ENCODE measurements at regions not wholly inside any gene's neighbourhood (a gene's known extent, or its start where the extent isn't known, plus 50 kb on each side); places are given as distances from the start of the nearest gene placed in this dataset.

DNA sequence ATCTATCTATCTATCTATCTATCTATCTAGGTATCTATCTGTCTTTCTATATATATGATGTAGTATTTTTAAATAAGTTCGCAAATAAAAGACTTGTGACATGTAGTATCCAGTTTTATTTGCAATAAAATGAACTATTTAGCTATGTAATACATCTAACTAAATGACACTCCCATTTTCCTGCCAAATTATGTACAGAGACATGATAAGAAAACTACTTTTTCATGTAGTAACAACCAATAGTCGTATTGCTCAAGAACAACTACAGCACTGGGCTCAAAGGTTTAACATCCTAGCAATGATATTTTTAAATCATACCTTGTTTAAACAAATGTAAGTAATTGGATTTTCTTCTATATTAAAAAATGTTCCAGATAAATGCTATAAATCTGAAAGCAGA is 55.5 kb upstream of the FLRT2 start:
- Histone ChIP-seq H3K27ac (ENCODE audit: low read depth in 1 of 2, low read length in 1 of 2) (no peak overlapping the region), H3K27me3 (ENCODE audit: control insufficient read depth in 3 of 3, insufficient read depth in 3 of 3, low read length in 2 of 3) (no peaks in the 10 kb centered on the region), H3K4me1 (ENCODE audit: control insufficient read depth in 5 of 5, insufficient read depth in 5 of 5, low read length in 5 of 5) (peaks cover 0 to 4% (median 0%) of the 10 kb centered on the region in 5 donors), H3K4me3 (no peak overlapping the region), H3K9ac (ENCODE audit: insufficient read depth in 1 of 2, low read length in 2 of 2) (no peak overlapping the region), H3K9me3 (ENCODE audit: control insufficient read depth in 4 of 4, insufficient read depth in 3 of 4, low read length in 3 of 4) (no peaks in the 10 kb centered on the region), H3K36me3 (ENCODE audit: control insufficient read depth in 4 of 4, insufficient read depth in 4 of 4, low read length in 4 of 4) (no peaks in the 10 kb centered on the region)
- TF ChIP-seq, protein P1, sequence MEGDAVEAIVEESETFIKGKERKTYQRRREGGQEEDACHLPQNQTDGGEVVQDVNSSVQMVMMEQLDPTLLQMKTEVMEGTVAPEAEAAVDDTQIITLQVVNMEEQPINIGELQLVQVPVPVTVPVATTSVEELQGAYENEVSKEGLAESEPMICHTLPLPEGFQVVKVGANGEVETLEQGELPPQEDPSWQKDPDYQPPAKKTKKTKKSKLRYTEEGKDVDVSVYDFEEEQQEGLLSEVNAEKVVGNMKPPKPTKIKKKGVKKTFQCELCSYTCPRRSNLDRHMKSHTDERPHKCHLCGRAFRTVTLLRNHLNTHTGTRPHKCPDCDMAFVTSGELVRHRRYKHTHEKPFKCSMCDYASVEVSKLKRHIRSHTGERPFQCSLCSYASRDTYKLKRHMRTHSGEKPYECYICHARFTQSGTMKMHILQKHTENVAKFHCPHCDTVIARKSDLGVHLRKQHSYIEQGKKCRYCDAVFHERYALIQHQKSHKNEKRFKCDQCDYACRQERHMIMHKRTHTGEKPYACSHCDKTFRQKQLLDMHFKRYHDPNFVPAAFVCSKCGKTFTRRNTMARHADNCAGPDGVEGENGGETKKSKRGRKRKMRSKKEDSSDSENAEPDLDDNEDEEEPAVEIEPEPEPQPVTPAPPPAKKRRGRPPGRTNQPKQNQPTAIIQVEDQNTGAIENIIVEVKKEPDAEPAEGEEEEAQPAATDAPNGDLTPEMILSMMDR (IDR thresholded peaks at IDR 0.05; ENCODE audit: control extremely low read depth, extremely low read depth) = no peak
- DNase-seq (no peak), ATAC-seq (ENCODE audit: insufficient read depth, low FRiP score) (no peak)
- 91% methylated on average over 2 of the region's 2 CpGs for WGBS, 2 donors

DNA sequence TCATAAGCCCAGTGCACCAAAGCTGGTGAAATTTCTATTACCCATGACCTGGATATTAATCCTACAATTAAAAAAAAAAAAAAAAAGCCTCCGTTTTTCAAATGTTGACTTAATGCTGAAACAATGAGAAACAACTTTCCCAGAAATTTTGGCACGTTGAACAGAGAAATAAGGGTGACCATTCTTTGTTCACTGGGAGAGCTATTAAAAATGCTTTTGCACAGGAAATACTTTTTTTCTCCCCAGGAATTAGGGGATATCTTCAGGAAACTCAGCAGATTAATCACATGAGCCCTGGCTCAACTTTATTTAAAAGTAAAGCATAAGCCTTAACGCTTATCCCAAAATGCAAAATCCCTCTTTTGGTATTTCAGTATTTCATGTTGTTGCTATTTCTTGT is 54.8 kb upstream of the FLRT2 start:
- 39 to 63% methylated on average over 3 of the region's 3 CpGs for WGBS, 2 donors
- H3K27ac ChIP-seq (ENCODE audit: low read depth in 1 of 2, low read length in 1 of 2) = no peak overlapping the region

DNA sequence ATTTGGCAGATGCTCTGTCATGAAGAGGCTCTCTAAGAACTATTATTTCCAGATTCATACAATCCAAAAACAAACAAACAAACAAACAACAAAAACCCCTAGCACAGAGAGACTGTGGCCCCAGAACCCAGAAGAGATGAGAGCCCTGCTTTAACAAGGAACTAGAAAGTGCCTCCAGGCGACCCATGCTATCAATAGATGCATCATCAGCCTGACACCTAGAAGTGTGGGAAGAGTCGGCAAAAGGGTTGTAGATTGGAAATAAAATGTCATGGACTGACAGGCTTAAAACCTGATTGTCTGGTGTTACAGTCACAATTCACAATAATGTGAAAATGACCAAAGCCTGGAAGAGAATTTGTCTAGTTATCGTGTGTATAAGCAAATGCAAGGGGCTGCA is 50.6 kb upstream of the FLRT2 start:
- no peaks in the 10 kb centered on the region for H3K4me1 ChIP-seq (ENCODE audit: control insufficient read depth in 5 of 5, insufficient read depth in 5 of 5, low read length in 5 of 5)
- ATAC-seq (ENCODE audit: insufficient read depth, low FRiP score) (no peak), DNase-seq (no peak)
- no peaks in the 10 kb centered on the region for H3K36me3 ChIP-seq (ENCODE audit: control insufficient read depth in 4 of 4, insufficient read depth in 4 of 4, low read length in 4 of 4)
- no peak overlapping the region for H3K27ac ChIP-seq (ENCODE audit: low read depth in 1 of 2, low read length in 1 of 2)
- TF ChIP-seq, protein P1 (IDR thresholded peaks at IDR 0.05; ENCODE audit: control extremely low read depth, extremely low read depth) = no peak
- H3K9me3 ChIP-seq (ENCODE audit: control insufficient read depth in 4 of 4, insufficient read depth in 3 of 4, low read length in 3 of 4) = no peaks in the 10 kb centered on the region
- H3K27me3 ChIP-seq (ENCODE audit: control insufficient read depth in 3 of 3, insufficient read depth in 3 of 3, low read length in 2 of 3) = no peaks in the 10 kb centered on the region
- WGBS, 2 donors = 86 to 94% methylated on average over 3 of the region's 3 CpGs
- no peak overlapping the region for H3K9ac ChIP-seq (ENCODE audit: insufficient read depth in 1 of 2, low read length in 2 of 2)
- H3K4me3 ChIP-seq = no peak overlapping the region

More for the DNA sequence above, 54.8 kb upstream of the FLRT2 start:
- Histone ChIP-seq H3K36me3 (ENCODE audit: control insufficient read depth in 4 of 4, insufficient read depth in 4 of 4, low read length in 4 of 4) (no peaks in the 10 kb centered on the region), H3K9me3 (ENCODE audit: control insufficient read depth in 4 of 4, insufficient read depth in 3 of 4, low read length in 3 of 4) (no peaks in the 10 kb centered on the region), H3K4me1 (ENCODE audit: control insufficient read depth in 5 of 5, insufficient read depth in 5 of 5, low read length in 5 of 5) (peaks cover 0 to 4% (median 0%) of the 10 kb centered on the region in 5 donors), H3K9ac (ENCODE audit: insufficient read depth in 1 of 2, low read length in 2 of 2) (no peak overlapping the region), H3K27me3 (ENCODE audit: control insufficient read depth in 3 of 3, insufficient read depth in 3 of 3, low read length in 2 of 3) (no peaks in the 10 kb centered on the region), H3K4me3 (no peak overlapping the region)
- DNase-seq = no peak
- no peak for ATAC-seq (ENCODE audit: insufficient read depth, low FRiP score)
- TF ChIP-seq, protein P1 (IDR thresholded peaks at IDR 0.05; ENCODE audit: control extremely low read depth, extremely low read depth) = no peak

DNA sequence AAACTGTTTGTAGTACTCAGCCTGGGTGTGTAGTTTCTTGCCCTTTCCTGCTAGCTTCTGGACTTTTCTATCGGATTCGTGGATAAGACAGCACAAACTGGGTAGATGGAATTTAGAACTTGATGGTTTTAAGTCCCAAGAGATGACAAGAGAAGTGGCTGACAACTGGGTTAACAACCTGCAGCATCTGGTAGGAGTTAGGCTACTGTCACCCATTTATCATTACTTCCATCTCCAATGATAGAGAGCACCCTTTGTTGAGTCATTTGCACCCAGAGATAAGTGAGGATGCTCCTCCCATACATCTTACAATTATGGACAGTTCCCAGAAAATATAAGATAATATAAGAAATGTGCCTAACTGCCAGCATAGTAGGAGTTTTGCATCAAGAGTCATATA is 50.2 kb upstream of the FLRT2 start:
- WGBS, 2 donors = 88 to 89% methylated on average over 2 of the region's 2 CpGs
- no peak for DNase-seq
- Histone ChIP-seq H3K36me3 (ENCODE audit: control insufficient read depth in 4 of 4, insufficient read depth in 4 of 4, low read length in 4 of 4) (no peaks in the 10 kb centered on the region), H3K4me3 (no peak overlapping the region), H3K4me1 (ENCODE audit: control insufficient read depth in 5 of 5, insufficient read depth in 5 of 5, low read length in 5 of 5) (no peaks in the 10 kb centered on the region), H3K27ac (ENCODE audit: low read depth in 1 of 2, low read length in 1 of 2) (no peak overlapping the region), H3K27me3 (ENCODE audit: control insufficient read depth in 3 of 3, insufficient read depth in 3 of 3, low read length in 2 of 3) (no peaks in the 10 kb centered on the region), H3K9ac (ENCODE audit: insufficient read depth in 1 of 2, low read length in 2 of 2) (no peak overlapping the region), H3K9me3 (ENCODE audit: control insufficient read depth in 4 of 4, insufficient read depth in 3 of 4, low read length in 3 of 4) (no peaks in the 10 kb centered on the region)
- no peak for ATAC-seq (ENCODE audit: insufficient read depth, low FRiP score)
- TF ChIP-seq, protein P1 (IDR thresholded peaks at IDR 0.05; ENCODE audit: control extremely low read depth, extremely low read depth) = no peak
